ENCODE measurements at regions not wholly inside any gene's neighbourhood (a gene's known extent, or its start where the extent isn't known, plus 50 kb on each side); places are given as distances from the start of the nearest gene placed in this dataset.
A peak's percentile ranks its signal among the peaks of the same experiment; 100 is the strongest.

DNA sequence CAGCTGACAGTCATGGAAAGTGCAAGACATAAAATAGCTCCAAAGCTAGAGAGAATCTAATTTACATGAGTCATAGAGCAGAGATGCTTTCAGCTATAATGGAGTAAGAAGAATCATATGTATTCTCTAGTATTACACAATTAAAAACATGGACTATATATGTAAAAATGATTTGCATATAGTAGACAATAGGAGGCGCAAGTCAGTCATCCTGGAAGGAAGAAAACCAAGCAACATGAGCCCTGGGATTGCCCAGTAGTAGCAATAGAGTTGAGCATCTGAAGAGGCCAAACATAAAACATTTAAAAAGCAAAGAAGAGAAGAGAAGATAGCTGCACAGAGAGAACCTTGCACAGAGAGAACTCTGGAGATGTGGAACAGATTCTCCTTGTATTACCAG lies 455.0 kb downstream of the EPHA3 start:
- TF ChIP-seq, protein P1, sequence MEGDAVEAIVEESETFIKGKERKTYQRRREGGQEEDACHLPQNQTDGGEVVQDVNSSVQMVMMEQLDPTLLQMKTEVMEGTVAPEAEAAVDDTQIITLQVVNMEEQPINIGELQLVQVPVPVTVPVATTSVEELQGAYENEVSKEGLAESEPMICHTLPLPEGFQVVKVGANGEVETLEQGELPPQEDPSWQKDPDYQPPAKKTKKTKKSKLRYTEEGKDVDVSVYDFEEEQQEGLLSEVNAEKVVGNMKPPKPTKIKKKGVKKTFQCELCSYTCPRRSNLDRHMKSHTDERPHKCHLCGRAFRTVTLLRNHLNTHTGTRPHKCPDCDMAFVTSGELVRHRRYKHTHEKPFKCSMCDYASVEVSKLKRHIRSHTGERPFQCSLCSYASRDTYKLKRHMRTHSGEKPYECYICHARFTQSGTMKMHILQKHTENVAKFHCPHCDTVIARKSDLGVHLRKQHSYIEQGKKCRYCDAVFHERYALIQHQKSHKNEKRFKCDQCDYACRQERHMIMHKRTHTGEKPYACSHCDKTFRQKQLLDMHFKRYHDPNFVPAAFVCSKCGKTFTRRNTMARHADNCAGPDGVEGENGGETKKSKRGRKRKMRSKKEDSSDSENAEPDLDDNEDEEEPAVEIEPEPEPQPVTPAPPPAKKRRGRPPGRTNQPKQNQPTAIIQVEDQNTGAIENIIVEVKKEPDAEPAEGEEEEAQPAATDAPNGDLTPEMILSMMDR (IDR thresholded peaks at IDR 0.05): peak; percentile 15
- TF ChIP-seq EZH2 (IDR thresholded peaks at IDR 0.05): no peak
- no peak for TF ChIP-seq EZH2phosphoT487 (IDR thresholded peaks at IDR 0.05)
- DNase-seq (ENCODE audit: low spot score): no peak

DNA sequence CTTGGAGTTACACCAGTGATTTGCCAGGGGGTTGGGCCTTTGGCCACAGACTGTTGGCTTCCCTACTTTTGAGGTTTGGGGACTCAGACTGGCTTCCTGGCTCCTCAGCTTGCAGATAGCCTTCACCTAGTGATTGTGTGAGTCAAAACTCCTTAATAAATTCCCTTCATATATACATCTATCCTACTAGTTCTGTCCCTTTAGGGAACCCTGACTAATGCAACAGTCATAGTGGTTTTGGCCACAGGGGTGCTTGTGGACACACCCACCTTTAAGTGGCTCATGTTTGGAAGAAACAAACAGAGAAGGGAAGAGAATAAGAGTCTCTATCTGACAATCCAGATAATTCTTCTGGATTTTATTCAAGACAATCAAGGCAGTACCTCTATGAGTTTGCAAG lies 457.7 kb downstream of the EPHA3 start:
- H3K79me2 ChIP-seq (ENCODE audit: low read depth): no peaks in the 10 kb centered on the region
- no peak overlapping the region for H3K9ac ChIP-seq
- H3K4me3 ChIP-seq: no peak overlapping the region
- no peaks in the 10 kb centered on the region for H3K36me3 ChIP-seq
- Mint-ChIP-seq H3K27me3 (ENCODE audit: insufficient read depth, low read depth) (no peaks in the 10 kb centered on the region), H3K36me3 (no peaks in the 10 kb centered on the region), H3K4me3 (no peak overlapping the region), H3K27ac (no peak overlapping the region), H3K9me3 (peaks cover 22% of the 10 kb centered on the region), H3K4me1 (no peaks in the 10 kb centered on the region)
- no peaks in the 10 kb centered on the region for H3K27me3 ChIP-seq
- no peak overlapping the region for H3K27ac ChIP-seq
- DNase-seq (ENCODE audit: low spot score): no peak
- no peaks in the 10 kb centered on the region for H3K4me1 ChIP-seq
- H4K20me1 ChIP-seq (ENCODE audit: low read depth): no peaks in the 10 kb centered on the region
- H3K4me2 ChIP-seq: no peak overlapping the region
- H3K9me3 ChIP-seq (ENCODE audit: low read depth): no peaks in the 10 kb centered on the region
- H3F3A ChIP-seq (ENCODE audit: low read depth): no peaks in the 10 kb centered on the region
- TF ChIP-seq, protein P1 (IDR thresholded peaks at IDR 0.05): no peak
- no peak for TF ChIP-seq EZH2phosphoT487 (IDR thresholded peaks at IDR 0.05)
- TF ChIP-seq EZH2 (IDR thresholded peaks at IDR 0.05): no peak
- no peak overlapping the region for H2AFZ ChIP-seq (replicated peaks)

More for the DNA sequence above, 455.0 kb downstream of the EPHA3 start:
- H3K9me3 Mint-ChIP-seq: peaks cover 20% of the 10 kb centered on the region
- no peaks in the 10 kb centered on the region for H3K27me3 ChIP-seq
- peak overlapping the region; percentile 54 for H2AFZ ChIP-seq (replicated peaks)
- H3K27ac ChIP-seq: no peak overlapping the region
- H3K27me3 Mint-ChIP-seq (ENCODE audit: insufficient read depth, low read depth): no peaks in the 10 kb centered on the region
- no peak overlapping the region for H3K4me3 ChIP-seq
- H3K9me3 ChIP-seq (ENCODE audit: low read depth): no peaks in the 10 kb centered on the region
- no peaks in the 10 kb centered on the region for H3F3A ChIP-seq (ENCODE audit: low read depth)
- no peaks in the 10 kb centered on the region for H3K79me2 ChIP-seq (ENCODE audit: low read depth)
- no peaks in the 10 kb centered on the region for H4K20me1 ChIP-seq (ENCODE audit: low read depth)
- H3K36me3 Mint-ChIP-seq: no peaks in the 10 kb centered on the region
- no peak overlapping the region for H3K9ac ChIP-seq
- no peak overlapping the region for H3K4me2 ChIP-seq
- H3K27ac Mint-ChIP-seq: no peak overlapping the region
- H3K36me3 ChIP-seq: no peaks in the 10 kb centered on the region
- no peak overlapping the region for H3K4me3 Mint-ChIP-seq
- H3K4me1 Mint-ChIP-seq: no peaks in the 10 kb centered on the region
- H3K4me1 ChIP-seq: no peaks in the 10 kb centered on the region

DNA sequence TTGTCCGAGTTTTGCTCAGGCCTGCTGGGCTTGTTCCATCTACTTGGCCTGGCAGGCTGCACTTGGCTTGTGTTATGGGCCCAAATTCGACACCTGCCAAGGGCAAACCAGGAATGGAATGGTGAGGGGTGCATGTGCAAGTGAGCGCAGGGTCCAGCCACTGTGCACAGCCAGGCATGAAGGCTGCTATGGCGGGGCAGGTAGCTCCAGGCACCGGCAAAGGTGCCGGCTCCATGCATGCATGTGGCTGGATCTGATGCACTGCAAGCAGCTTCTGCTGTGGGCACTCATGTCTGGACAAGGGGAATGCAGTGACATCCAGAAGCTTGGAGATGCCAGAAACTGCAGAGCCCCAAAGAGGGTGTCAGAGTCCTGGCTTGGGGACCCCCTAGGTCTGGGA lies 463.0 kb downstream of the EPHA3 start:
- no peak overlapping the region for H3K9ac ChIP-seq
- H3F3A ChIP-seq (ENCODE audit: low read depth): no peaks in the 10 kb centered on the region
- Mint-ChIP-seq H3K27ac (no peak overlapping the region), H3K36me3 (no peaks in the 10 kb centered on the region), H3K27me3 (ENCODE audit: insufficient read depth, low read depth) (no peaks in the 10 kb centered on the region), H3K9me3 (peaks cover 16% of the 10 kb centered on the region), H3K4me3 (no peak overlapping the region), H3K4me1 (no peaks in the 10 kb centered on the region)
- TF ChIP-seq EZH2 (IDR thresholded peaks at IDR 0.05) (no peak), EZH2phosphoT487 (IDR thresholded peaks at IDR 0.05) (no peak)
- TF ChIP-seq, protein P1 (IDR thresholded peaks at IDR 0.05): no peak
- no peaks in the 10 kb centered on the region for H3K4me1 ChIP-seq
- H3K9me3 ChIP-seq (ENCODE audit: low read depth): no peaks in the 10 kb centered on the region
- H3K27ac ChIP-seq: no peak overlapping the region
- H3K4me2 ChIP-seq: no peak overlapping the region
- H4K20me1 ChIP-seq (ENCODE audit: low read depth): no peaks in the 10 kb centered on the region
- no peaks in the 10 kb centered on the region for H3K79me2 ChIP-seq (ENCODE audit: low read depth)
- no peak overlapping the region for H2AFZ ChIP-seq (replicated peaks)
- no peaks in the 10 kb centered on the region for H3K36me3 ChIP-seq
- H3K4me3 ChIP-seq: no peak overlapping the region
- no peaks in the 10 kb centered on the region for H3K27me3 ChIP-seq
- DNase-seq (ENCODE audit: low spot score): no peak

Data from neural progenitor cell (in vitro differentiated cells).